Right atrium auricular region (tissue), 2 donors: ENCODE measurements at regions not wholly inside any gene's neighbourhood (a gene's known extent, or its start where the extent isn't known, plus 50 kb on each side); places are given as distances from the start of the nearest gene placed in this dataset.

Experiments
- DNase-seq: peaks from one replicate; pipeline ENCODE4 v3.0.0-alpha.2; 2019; ENCODE audit warnings: low spot score
- H3K27ac ChIP-seq, 2 donors: fragments of 200-600 bp; sonication (generic); 1 replicate in 1 of 2; 2 replicates in 1 of 2; pipeline ENCODE4 v1.5.1; 2016 to 2019
- H3K27me3 ChIP-seq, 2 donors: fragments of 200-600 bp; sonication (generic); one replicate each; pipeline versions ENCODE4 v1.5.1 to v1.6.0; 2017 to 2019
- H3K36me3 ChIP-seq: fragments of 200-600 bp; sonication (generic); one replicate; pipeline ENCODE4 v1.5.1; 2016
- H3K4me1 ChIP-seq, 2 donors: fragments of 200-600 bp; sonication (generic); one replicate each; pipeline versions ENCODE4 v1.5.1 to v1.6.0; 2017 to 2019
- H3K4me3 ChIP-seq, 2 donors: fragments of 200-600 bp; sonication (generic); 1 replicate in 1 of 2; 2 replicates in 1 of 2; pipeline ENCODE4 v1.5.1; 2017 to 2019; ENCODE audit warnings: mild to moderate bottlenecking in 1 of 2, moderate library complexity in 1 of 2
- H3K9me3 ChIP-seq, 2 donors: fragments of 200-600 bp; sonication (generic); one replicate each; pipeline ENCODE4 v1.5.1; 2019
- CTCF ChIP-seq, 2 donors: fragments of 200-600 bp; sonication (generic); IDR thresholded peaks; one replicate each; pipeline ENCODE4 v1.5.1; 2019; ENCODE audit warnings: antibody characterized with exemption in 2 of 2

GRCh38 chr5:74334062-74334761 is 306.3 kb downstream of the ENC1 start:
- H3K9me3 ChIP-seq, result no peaks in the 10 kb centered on the region
- no peak for DNase-seq
- H3K27ac ChIP-seq, result no peak overlapping the region
- H3K4me1 ChIP-seq, result no peaks in the 10 kb centered on the region
- no peak for TF ChIP-seq CTCF (IDR thresholded peaks at IDR 0.05)
- no peaks in the 10 kb centered on the region for H3K36me3 ChIP-seq
- H3K4me3 ChIP-seq, result no peak overlapping the region
- no peaks in the 10 kb centered on the region for H3K27me3 ChIP-seq

- Histone ChIP-seq H3K27me3 (no peaks in the 10 kb centered on the region), H3K4me1 (no peaks in the 10 kb centered on the region), H3K36me3 (no peaks in the 10 kb centered on the region), H3K27ac (no peak overlapping the region), H3K9me3 (no peaks in the 10 kb centered on the region), H3K4me3 (no peak overlapping the region)
- DNase-seq, result no peak
- no peak for TF ChIP-seq CTCF (IDR thresholded peaks at IDR 0.05)
Observed at GRCh38 chr5:74333430-74333829, 307.1 kb downstream of the ENC1 start.

GRCh38 chr5:74332682-74333081 is 307.8 kb downstream of the ENC1 start:
- Histone ChIP-seq H3K27me3 (no peaks in the 10 kb centered on the region), H3K4me1 (no peaks in the 10 kb centered on the region), H3K27ac (no peak overlapping the region), H3K4me3 (no peak overlapping the region), H3K36me3 (no peaks in the 10 kb centered on the region), H3K9me3 (no peaks in the 10 kb centered on the region)
- no peak for TF ChIP-seq CTCF (IDR thresholded peaks at IDR 0.05)
- DNase-seq, result no peak

GRCh38 chr5:74332006-74332405 is 308.5 kb downstream of the ENC1 start:
- Histone ChIP-seq H3K4me1 (no peaks in the 10 kb centered on the region), H3K36me3 (no peaks in the 10 kb centered on the region), H3K9me3 (no peaks in the 10 kb centered on the region), H3K4me3 (no peak overlapping the region), H3K27me3 (no peaks in the 10 kb centered on the region), H3K27ac (no peak overlapping the region)
- TF ChIP-seq CTCF (IDR thresholded peaks at IDR 0.05), result no peak
- DNase-seq, result no peak

DNA sequence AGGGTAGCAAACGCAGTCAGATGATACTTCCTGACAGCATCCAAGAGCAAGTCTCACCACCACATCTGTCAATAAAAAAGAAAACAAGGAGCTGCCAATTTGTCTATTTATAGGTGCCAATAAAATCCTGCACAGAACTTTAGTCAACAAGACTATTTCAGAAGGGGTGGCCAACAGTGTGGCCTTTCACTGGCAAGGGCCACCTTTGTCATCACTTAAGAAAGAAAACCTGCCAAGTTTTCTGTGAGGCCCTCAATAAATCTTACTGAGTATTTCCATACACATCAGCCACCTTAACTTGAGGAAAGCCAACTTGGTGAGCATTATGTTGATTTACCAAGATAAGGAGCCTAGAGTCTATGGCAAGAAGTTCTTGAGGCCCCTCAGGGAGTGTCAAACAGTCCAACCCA is 312.3 kb downstream of the ENC1 start:
- no peaks in the 10 kb centered on the region for H3K36me3 ChIP-seq
- no peaks in the 10 kb centered on the region for H3K27me3 ChIP-seq
- TF ChIP-seq CTCF (IDR thresholded peaks at IDR 0.05), result no peak
- DNase-seq, result no peak
- H3K4me1 ChIP-seq, result no peaks in the 10 kb centered on the region
- H3K27ac ChIP-seq, result no peak overlapping the region
- no peak overlapping the region for H3K4me3 ChIP-seq
- H3K9me3 ChIP-seq, result no peaks in the 10 kb centered on the region

GRCh38 chr5:74327339-74327685 is 313.2 kb downstream of the ENC1 start:
- H3K4me1 ChIP-seq, result no peaks in the 10 kb centered on the region
- no peaks in the 10 kb centered on the region for H3K9me3 ChIP-seq
- no peak for DNase-seq
- no peak overlapping the region for H3K27ac ChIP-seq
- H3K4me3 ChIP-seq, result no peak overlapping the region
- TF ChIP-seq CTCF (IDR thresholded peaks at IDR 0.05), result no peak
- no peaks in the 10 kb centered on the region for H3K27me3 ChIP-seq
- H3K36me3 ChIP-seq, result no peaks in the 10 kb centered on the region
